Erythroblast (primary cell): ENCODE measurements at regions not wholly inside any gene's neighbourhood (a gene's known extent, or its start where the extent isn't known, plus 50 kb on each side); places are given as distances from the start of the nearest gene placed in this dataset.

Experiments
- GATA1 ChIP-seq: IDR thresholded peaks from 2 replicates; pipeline ENCODE4 v1.6.1; 2011; ENCODE audit warnings: low read depth, mild to moderate bottlenecking, control low read depth, low read length, moderate library complexity
- POLR2A ChIP-seq: IDR thresholded peaks from 2 replicates; pipeline ENCODE4 v1.6.1; 2011; ENCODE audit warnings: mild to moderate bottlenecking, low read length

- TF ChIP-seq POLR2A, result no peak
- no peak for TF ChIP-seq GATA1
Observed at GRCh38 chr9:38214432-38214831, 145.4 kb upstream of the SHB start.
